HG03045 (cell line): ENCODE measurements at regions not wholly inside any gene's neighbourhood (a gene's known extent, or its start where the extent isn't known, plus 50 kb on each side); places are given as distances from the start of the nearest gene placed in this dataset.
"Not testable (repeated sequence)": the region's sequence is repeated elsewhere in the genome, so short reads cannot be mapped to it uniquely, and the experiment has no call there.

Experiments used
- ATAC-seq: cut with Tn5 transposase; IDR thresholded peaks from one replicate; pipeline ENCODE4 v1.9.1; 2021; ENCODE audit warnings: mild to moderate bottlenecking, moderate library complexity; ENCODE audit not compliant: unreplicated experiment

DNA sequence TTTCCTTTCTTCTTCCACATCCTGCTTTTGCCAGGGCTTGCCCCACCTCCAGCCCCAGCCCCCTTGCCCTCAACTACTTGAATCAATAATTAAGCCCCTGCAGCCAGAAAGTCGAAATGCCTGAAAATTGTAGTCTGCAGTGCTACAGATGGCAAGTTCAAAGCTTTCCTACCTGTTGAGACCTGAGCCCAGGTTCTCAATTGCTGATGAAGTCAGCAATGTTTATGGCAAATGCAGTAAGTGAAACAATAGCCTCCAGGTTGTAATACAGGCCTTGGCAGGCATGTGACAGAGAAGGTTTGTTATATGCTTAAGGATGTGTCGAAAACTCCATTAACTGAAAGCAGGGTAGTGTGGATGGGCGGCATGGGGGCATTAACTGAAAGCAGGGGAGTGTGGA is 181.1 kb upstream of the SESN3 start:
- no peak for ATAC-seq

DNA sequence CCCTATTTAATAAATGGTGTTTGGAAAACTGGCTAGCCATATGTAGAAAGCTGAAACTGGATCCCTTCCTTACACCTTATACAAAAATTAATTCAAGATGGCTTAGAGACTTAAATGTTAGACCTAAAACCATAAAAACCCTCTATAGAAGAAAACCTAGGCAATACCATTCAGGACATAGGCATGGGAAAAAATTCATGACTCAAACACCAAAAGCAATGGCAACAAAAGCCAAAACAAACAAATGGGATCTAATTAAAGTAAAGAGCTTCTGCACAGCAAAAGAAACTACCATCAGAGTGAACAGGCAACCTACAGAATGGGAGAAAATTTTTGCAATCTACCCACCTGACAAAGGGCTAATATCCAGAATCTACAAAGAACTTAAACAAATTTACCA is 179.7 kb upstream of the SESN3 start:
- ATAC-seq, result not testable (repeated sequence)

DNA sequence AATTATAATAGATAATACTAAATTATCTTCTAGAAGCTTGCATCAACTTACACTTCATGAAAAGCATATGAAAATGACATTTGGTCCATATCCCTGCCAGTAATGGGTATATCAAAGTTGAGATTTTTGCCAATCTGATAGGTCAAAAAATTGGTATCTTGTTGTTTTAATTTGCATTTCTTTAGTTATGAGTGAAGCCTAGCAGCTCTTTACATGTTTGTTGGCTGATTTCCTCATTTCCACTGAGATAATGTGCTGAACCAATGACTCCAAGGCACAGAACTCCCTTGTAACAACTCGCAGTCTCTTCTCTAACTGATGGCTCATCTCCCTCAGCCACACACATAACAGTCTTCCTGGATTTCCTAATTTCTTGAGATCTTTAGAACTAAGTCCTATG is 175.3 kb upstream of the SESN3 start:
- no peak for ATAC-seq

DNA sequence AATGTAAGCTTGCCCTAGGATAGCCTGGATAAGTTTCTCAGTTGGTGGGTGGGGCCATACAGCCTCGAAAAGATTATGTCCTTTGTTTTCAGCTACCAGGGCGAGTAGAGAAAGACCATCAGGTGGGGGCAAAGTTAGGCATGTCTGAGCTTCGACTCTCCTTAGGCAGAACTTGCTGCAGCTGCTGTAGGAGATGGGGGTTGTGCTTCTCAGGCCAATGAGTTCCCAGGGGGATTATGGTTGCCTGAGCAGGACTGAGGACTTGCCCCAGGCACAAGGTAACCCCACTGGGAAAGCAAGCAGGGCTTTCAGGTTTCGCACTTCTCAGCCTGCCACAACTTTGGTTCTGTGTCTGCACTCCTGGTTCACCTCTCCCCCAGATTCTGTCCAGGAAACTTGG is 173.4 kb upstream of the SESN3 start:
- no peak for ATAC-seq

DNA sequence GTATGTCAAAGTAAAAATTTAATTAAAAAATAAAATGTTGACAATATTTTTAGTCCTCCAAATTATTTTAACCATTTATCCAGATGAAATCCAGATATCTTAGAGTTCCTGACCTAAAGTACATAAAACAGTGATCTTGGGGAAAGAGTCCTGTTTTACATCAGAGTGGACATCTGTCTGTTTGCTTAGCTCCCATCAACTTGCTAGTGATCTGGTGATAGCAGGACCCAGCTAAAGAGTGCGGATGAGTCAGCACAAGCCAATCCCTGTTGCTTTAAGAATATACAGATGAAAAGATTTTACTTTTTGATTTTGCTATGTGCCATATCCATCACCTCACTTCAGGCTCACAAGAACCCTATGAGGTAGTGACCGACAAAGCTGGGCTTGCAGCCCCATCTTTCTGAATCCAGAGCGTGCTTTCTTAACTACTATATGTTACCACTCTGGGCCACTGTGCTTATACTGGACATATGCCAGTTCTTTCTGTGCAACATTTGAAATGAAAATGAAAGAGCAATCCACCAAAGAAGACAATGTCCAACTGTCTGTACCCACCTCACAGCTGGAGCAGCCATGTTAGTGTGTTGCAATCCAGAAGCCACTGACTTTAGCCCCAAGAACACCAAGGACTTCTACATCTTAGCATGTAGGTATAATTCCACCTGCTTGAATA is 167.6 kb upstream of the SESN3 start:
- ATAC-seq, result no peak

DNA sequence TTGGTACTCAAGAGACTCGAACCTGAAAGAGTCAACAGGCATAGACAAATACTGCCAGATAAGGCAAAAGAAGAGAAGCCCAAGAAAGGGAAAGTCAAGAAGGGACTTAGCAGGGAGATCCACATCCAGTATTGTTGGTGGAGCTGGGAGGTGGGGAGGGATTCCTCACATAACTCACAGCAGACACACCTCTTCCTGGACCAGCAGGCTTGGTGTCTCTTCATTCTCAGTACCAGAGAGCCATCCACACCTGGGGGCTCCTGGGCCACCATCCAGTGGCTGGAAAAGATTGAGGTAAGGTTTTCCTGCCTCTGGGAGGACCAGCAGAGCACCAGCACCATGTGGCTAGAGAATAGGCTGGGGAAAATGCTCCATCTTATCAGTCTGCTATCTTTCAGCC is 161.6 kb upstream of the SESN3 start:
- no peak for ATAC-seq

DNA sequence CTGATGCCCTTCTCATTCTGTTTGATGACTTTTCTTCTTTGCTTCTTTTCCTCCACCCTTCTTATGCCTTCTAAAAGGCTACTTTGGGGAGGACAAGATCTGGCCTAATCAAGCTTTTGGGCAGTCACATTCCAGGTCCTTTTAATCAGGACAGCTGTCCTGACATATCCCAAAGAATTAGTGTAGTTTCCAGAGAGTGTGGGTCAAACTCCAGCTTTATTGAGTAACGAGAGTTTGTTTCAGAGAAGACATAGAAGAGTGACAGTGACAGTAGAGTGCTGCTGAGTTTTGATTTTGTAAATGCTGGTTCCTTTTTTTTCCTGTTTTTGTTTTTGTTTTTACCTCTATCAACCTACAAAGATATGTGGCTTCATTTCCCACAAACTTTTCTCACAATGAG is 158.4 kb upstream of the SESN3 start:
- no peak for ATAC-seq

DNA sequence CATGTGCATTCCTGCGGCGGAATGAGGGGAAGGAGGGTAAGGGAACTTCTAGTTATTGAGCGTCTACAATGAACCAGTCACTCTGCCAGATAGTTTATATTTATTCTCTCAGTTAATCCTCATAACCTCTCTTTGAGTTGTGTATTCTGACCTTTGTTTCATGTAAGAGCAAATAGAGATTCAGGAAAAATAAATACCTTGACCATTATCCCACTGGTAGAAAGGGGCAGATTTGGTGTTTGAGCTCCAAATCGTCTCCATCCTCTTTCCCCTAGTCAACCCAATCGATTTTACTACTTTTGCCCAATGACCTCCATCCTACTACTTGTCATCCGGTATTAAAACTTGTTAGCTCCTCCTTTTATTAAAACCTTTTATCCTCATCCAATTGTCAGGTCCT is 157.1 kb upstream of the SESN3 start:
- ATAC-seq, result no peak

DNA sequence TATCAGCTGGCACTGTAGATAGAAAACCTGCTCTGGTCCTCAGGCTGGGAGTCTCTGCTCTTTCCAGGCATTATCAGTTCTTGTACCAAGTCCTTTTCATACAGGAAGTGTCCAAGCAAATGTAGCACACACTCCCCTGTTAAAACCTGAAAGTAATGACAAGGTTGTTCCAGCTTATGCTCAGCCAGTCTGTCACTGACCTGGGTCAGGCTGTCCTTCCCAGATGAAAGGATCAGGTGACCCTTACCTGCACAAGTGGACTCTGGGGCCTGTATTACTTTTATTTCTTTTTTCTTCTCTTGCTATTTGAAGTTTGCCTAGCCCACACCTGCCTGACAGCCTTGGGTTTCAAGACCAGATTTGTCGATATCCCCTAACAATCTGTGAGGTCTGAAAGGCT is 156.3 kb upstream of the SESN3 start:
- no peak for ATAC-seq

DNA sequence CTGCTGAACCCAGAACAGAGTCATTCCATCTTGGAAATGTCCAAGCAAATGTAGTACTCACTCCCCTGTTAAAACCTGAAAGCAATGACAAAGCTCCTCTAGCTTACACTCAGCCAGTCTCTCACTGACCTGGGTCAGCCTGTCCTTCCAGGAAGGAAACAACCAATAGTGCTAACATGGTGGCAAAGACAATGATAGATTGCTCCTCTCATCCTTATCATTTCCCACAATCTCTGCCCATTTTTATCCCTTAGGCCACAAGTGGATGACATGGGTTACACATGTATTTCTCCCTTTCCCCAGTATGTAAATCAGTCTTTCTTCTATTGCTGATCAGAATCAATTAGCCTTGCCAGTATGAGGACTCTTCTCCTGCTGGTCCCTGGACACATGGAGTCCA is 154.6 kb upstream of the SESN3 start:
- no peak for ATAC-seq

DNA sequence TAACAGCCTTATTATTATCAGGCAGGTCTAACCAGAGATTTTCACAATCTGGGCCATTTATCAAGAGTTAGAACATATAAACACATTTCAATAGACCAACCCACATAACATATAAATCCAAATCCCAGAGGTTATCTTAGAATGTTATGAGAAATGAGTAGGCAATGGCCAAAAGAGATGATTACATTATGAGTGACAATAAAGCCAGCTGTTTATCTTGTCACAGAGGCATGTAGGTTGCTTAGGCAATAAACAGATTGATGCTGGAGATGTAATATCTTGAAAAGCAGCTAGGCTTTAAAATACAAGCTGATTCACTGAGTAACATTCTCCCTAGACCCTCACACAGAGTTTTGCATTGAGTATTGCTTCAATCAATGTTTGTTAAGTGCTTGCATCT is 148.5 kb upstream of the SESN3 start:
- no peak for ATAC-seq

DNA sequence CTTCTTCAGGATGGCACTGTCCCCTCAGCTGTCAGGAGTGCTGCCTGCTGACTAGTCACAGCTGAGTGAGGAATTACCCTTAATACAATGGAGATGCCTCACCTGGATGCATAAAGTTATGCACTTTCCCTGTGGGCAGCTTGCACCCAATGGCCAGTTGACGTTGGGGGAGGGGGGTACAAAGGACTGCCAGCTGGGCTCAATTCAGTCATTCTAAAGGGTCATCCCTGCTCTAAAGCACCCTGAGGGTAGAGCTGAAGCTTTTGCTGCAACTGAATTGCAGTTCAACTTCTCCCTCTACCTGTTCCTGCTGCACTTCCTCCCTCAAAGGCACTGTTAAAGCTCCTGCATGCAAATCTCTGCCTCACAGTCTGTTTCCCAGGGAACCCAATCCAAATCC is 147.8 kb upstream of the SESN3 start:
- ATAC-seq, result no peak

DNA sequence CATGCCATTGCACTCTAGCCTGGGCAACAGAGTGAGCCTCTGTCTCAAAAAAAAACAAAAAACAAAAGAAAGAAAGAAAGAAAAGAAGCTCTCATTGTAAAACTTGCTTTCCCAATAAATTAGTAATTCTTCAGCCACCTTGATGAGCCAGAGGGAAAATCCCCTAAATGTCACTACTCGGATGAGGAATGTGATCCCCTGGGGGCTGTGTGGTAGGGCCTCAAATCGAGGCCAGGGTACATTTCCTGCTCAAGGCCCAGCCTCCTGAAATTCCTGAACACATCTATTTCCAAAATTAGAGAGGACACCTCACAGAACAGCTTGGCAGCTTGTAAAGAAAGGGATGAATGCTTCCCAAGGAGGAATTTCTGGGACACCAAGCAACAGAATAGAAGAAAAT is 147.1 kb upstream of the SESN3 start:
- ATAC-seq, result no peak

DNA sequence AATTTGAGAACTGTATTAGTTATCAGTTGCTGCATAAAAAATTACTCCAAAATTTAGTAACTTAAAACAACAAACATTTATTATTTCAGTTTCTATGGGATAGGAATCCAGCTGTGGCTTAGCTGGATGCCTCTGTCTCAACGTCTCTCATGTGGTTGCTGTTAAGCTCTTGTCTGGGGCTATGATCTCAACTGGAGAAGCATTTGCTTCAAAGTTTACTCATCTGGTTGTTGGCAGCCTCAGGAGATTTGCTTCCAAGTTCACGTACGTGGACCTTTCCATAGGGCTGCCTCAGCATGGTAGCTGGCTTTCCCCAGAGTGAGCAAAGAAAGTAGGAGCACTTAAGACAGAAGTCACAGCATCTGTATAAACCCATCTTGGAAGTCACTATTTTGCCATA is 144.9 kb upstream of the SESN3 start:
- ATAC-seq, result no peak

DNA sequence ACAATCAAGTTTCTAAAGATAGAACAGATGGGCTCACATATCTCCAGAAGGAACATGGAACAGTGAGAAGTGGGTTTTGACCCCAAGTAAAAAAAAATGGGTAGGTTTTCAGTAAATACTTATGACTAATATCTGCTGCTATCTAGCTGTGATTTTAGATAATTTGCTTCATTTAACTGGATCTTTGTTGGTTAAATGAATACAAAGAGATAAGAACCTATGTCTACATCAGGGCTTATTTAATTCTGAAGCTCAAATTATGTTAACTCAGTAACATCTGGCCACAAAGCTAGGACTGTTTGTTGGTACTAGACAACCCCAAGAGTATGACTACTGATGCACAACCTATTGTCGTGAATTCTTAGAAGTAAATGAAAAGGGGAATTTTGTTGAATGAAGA is 144.4 kb upstream of the SESN3 start:
- ATAC-seq, result no peak

DNA sequence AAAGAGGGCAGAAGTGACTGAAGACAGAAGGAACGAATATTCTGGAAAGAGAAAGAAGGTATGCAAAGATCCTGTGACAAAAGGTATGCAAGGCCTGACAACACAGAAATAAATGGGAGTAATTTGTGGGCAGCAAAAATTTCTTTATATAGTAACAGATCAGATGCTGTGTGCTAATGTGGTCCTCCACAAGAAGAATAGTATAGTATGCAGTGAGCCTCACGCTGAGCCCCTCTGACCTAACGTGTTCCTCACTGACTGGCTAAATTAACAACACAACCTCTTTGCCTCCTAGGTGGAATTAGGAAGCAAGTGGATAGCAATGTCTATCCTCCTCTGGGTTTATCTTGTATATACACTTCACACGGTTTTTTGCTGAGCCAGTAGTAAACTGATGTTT is 143.1 kb upstream of the SESN3 start:
- no peak for ATAC-seq

DNA sequence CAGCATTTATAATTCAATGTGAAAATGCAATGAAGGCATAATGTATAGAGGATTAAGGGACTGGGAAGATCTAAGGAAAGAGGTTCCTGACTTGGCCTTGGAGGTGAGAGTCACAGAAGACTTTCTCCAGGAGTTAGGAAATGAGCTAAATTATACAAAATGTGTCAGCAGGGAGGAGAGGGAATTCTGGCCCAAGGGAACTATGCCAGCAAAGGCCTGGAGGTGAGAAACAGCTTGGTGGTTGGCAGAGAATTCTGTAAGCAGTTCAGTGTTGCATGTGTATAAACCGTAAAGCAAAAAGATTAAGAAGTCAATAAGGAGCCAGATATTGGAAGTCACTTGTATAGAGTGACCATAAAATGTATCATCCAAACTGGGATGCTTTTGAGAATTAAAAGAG is 142.2 kb upstream of the SESN3 start:
- ATAC-seq, result no peak

DNA sequence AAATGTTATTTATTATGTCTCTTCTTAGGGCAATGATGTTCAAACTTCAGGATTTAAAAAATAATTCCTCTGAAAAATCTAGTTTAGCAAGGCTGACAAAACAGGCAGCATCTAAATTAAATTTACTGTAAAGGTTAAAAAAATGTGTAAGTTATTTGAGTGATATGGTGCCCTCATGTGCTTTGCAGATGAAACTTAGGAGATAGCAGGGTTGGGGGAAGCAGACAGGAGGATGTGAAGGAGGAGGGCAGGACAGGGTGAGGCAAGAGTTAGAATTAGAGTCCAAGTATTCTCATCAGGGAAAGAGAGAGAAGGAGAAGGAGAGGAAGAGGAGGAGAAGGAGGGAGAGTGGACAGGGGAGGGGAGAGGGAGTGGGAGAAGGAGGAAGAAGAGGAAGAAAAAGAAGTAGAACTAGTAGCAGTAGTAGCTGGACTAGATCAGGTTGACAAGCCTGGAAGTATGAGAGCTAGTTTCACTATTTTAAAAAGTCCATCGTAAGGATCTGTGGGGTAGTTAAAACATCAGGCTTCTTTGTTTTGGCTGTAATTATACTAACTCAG is 141.2 kb upstream of the SESN3 start:
- no peak for ATAC-seq

DNA sequence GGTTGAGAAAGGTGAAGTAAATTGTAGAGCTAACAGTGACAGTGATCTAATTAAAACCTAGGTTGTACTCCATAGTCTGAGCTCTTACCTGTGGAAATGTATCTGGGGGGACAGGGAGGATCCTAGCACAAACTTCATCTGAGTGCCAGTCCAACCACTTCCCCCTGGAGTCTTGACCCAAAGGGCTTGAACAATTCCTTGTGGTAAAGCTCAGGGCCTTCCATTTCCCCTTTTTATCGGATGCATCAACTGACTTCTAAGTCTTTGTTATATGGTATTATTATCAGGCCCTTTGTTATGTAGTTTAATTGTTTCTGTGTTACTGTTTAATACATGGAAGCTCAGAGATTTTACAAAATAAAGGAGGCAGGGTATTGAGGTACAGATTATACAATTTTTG is 140.2 kb upstream of the SESN3 start:
- no peak for ATAC-seq

DNA sequence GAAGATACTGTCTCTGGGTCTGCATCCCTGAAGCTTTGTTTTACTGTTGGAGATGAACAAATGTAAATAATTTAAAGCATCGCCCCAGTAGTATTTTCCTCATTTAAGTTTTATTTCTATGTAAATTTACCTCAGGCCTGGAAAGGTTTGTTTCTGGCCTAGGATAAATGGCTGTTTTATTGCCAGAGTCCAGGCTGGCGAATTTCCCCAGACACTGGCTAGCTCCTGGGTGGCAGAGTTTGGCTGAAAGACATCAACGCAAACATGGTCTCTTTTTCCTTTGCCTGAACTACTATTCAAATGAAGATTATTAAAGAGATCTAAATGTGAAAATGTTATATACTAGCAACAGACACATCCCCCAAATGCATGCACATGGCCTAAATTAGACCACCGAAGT is 136.7 kb upstream of the SESN3 start:
- ATAC-seq, result no peak

DNA sequence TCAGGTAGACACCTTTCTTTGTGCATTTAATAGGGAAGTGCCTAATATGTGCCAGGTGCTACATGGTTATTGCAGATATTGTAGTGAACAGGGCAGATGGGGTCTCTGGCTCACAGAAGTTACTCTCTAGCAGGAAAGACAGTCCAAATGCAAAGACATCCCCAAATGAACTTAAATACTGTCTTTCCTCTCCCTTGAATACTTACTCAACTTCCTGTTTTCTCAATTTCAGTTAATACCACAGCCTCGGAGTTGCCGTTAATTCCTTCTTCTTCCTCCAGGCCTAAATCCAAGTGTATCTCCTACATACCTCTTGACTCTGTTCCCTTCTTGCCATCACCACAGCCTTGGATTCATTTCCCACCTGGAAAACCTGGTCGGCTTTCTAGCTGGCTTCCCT is 134.3 kb upstream of the SESN3 start:
- no peak for ATAC-seq

DNA sequence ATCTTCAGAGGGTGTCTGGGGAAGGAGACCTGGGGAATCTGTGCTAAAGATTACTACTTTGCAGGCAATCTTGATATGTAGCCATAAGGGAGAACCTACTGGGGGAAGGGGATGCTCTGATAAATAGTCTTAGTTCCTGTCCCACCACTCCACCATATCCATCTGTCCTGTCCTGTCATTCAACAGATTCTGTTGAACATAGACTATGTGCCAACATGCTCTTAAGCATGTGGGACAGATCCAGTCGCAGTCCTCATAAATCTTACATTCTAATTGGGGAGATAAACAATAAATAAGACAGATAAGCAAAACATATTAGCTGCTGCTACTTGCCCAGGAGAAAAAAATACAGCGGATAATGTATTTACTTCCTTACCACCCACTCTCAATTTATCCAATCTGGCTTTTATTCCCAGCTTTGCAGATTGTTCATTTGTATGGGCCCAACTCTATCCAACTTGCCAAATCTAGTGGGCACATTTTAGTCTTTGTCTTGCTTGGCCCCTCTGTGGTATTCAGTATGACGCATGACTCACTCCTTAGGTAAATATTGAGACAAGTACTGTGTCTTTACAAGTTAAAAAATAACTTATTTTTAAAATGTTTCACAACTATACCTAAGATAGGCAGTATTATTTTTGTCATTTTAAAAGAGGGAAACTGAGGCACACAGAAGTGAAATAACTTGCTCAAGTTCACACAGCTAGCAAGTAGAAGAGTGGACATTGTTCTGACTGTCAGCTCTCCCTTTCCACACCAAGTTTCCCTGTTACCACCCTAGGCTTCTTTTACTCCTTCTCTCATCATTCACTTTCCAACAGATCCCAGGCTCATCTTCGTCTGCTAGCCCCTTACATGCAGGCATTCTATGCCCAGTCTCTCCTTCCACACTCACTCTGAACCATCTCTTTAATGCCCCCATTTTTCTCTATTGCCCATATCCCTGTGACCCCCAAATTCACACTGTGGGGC is 133.6 kb upstream of the SESN3 start:
- ATAC-seq, result no peak
